Parathyroid adenoma (tissue), 2 donors: ENCODE measurements at regions not wholly inside any gene's neighbourhood (a gene's known extent, or its start where the extent isn't known, plus 50 kb on each side); places are given as distances from the start of the nearest gene placed in this dataset.

Source experiments
- H2AFZ ChIP-seq: fragments of 300-600 bp; sonication (generic); one replicate; pipeline ENCODE4 v1.7.0; 2017; ENCODE audit warnings: antibody characterized with exemption, mild to moderate bottlenecking
- H3K27ac ChIP-seq: fragments of 300-600 bp; sonication (generic); one replicate; pipeline ENCODE4 v1.7.0; 2017
- H3K27me3 ChIP-seq: fragments of 300-600 bp; sonication (generic); one replicate; pipeline ENCODE4 v1.7.0; 2017; ENCODE audit warnings: low read length; ENCODE audit not compliant: control insufficient read depth, insufficient read depth
- H3K36me3 ChIP-seq: fragments of 300-600 bp; sonication (generic); one replicate; pipeline ENCODE4 v1.7.0; 2017; ENCODE audit warnings: low read length; ENCODE audit not compliant: control insufficient read depth, insufficient read depth
- H3K4me1 ChIP-seq: fragments of 300-600 bp; sonication (generic); one replicate; pipeline ENCODE4 v1.7.0; 2017; ENCODE audit warnings: control low read depth
- H3K4me2 ChIP-seq: fragments of 300-600 bp; sonication (generic); one replicate; pipeline ENCODE4 v1.7.0; 2017; ENCODE audit warnings: low read length
- H3K4me3 ChIP-seq: fragments of 300-600 bp; sonication (generic); one replicate; pipeline ENCODE4 v1.7.0; 2017; ENCODE audit warnings: low read depth, low read length
- H3K79me2 ChIP-seq: fragments of 300-600 bp; sonication (generic); one replicate; pipeline ENCODE4 v1.7.0; 2017; ENCODE audit warnings: control low read depth
- H3K9ac ChIP-seq: fragments of 300-600 bp; sonication (generic); one replicate; pipeline ENCODE4 v1.7.0; 2017; ENCODE audit warnings: mild to moderate bottlenecking
- H3K9me3 ChIP-seq: fragments of 300-600 bp; sonication (generic); one replicate; pipeline ENCODE4 v1.7.0; 2017; ENCODE audit warnings: low read length; ENCODE audit not compliant: control insufficient read depth
- CTCF ChIP-seq: fragments of 300-600 bp; sonication (generic); IDR thresholded peaks from one replicate; pipeline ENCODE4 v1.7.0; 2017; ENCODE audit warnings: antibody characterized with exemption, mild to moderate bottlenecking
- donor health status: primary hyperparathyroidism.

- H3K4me1 ChIP-seq: no peaks in the 10 kb centered on the region
- no peak overlapping the region for H3K4me2 ChIP-seq
- no peak overlapping the region for H3K9ac ChIP-seq
- H3K27me3 ChIP-seq: no peaks in the 10 kb centered on the region
- H2AFZ ChIP-seq: no peak overlapping the region
- H3K27ac ChIP-seq: no peak overlapping the region
- TF ChIP-seq CTCF: no peak
- no peaks in the 10 kb centered on the region for H3K36me3 ChIP-seq
- no peaks in the 10 kb centered on the region for H3K9me3 ChIP-seq
- no peaks in the 10 kb centered on the region for H3K79me2 ChIP-seq
- no peak overlapping the region for H3K4me3 ChIP-seq
Measured at GRCh38 chr6:98547634-98548033, 286.7 kb upstream of the POU3F2 start.

GRCh38 chr6:98548301-98548700 is 286.1 kb upstream of the POU3F2 start:
- Histone ChIP-seq H3K36me3 (no peaks in the 10 kb centered on the region), H3K9ac (no peak overlapping the region), H3K4me3 (no peak overlapping the region), H3K4me2 (no peak overlapping the region), H3K27ac (no peak overlapping the region), H2AFZ (no peak overlapping the region), H3K4me1 (no peaks in the 10 kb centered on the region), H3K79me2 (no peaks in the 10 kb centered on the region), H3K27me3 (no peaks in the 10 kb centered on the region), H3K9me3 (no peaks in the 10 kb centered on the region)
- no peak for TF ChIP-seq CTCF

- Histone ChIP-seq H3K9me3 (peaks cover 2% of the 10 kb centered on the region), H3K27me3 (no peaks in the 10 kb centered on the region), H3K4me2 (no peak overlapping the region), H3K36me3 (no peaks in the 10 kb centered on the region), H3K9ac (no peak overlapping the region), H2AFZ (no peak overlapping the region), H3K4me1 (no peaks in the 10 kb centered on the region), H3K4me3 (no peak overlapping the region), H3K79me2 (no peaks in the 10 kb centered on the region), H3K27ac (no peak overlapping the region)
- no peak for TF ChIP-seq CTCF
Measured at GRCh38 chr6:98560418-98560817, 274.0 kb upstream of the POU3F2 start.

DNA sequence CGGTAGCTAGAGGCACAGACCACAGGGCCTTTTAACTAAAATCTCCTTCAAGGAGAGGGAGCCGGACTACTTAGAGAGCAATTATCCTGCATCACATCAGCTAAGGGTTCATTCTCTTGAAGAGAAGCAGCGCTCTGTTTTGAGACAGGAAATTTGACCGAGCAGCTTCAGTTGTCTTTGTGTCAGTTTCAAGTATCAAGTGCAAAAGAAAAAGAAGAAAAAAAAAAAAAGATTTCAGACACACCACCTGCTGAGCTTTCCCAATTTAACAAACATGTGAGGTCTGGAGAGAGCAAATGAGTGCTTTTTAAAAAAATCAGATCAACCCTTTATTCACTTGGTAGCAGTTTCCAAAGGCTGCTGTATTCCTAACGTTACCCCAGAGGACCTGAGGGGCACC is 273.5 kb upstream of the POU3F2 start:
- Histone ChIP-seq H2AFZ (no peak overlapping the region), H3K9me3 (peaks cover 2% of the 10 kb centered on the region), H3K4me2 (no peak overlapping the region), H3K27me3 (no peaks in the 10 kb centered on the region), H3K4me3 (no peak overlapping the region), H3K79me2 (no peaks in the 10 kb centered on the region), H3K4me1 (no peaks in the 10 kb centered on the region), H3K27ac (no peak overlapping the region), H3K9ac (no peak overlapping the region), H3K36me3 (no peaks in the 10 kb centered on the region)
- TF ChIP-seq CTCF: no peak

DNA sequence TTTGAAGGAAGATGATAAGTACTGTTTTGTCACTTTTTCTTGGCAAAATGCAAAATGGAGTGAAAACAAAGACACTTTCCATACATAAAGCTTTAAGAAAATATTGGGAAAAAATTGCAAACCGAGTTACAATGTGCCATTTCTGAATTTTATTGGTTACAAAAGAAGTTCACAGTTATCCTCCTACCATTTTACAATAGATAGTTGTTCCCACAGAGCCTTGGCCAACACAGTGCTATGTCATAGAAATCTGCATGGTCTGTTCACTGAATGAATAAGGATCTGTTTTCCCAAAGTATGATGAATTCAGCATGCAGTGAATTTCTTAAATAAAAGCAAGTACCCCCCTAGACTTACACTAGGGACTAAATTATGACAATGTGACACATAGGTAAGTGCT is 268.2 kb upstream of the POU3F2 start:
- no peak overlapping the region for H3K9ac ChIP-seq
- H3K4me3 ChIP-seq: no peak overlapping the region
- no peak for TF ChIP-seq CTCF
- no peak overlapping the region for H3K4me2 ChIP-seq
- H3K4me1 ChIP-seq: no peaks in the 10 kb centered on the region
- H2AFZ ChIP-seq: no peak overlapping the region
- no peak overlapping the region for H3K27ac ChIP-seq
- H3K36me3 ChIP-seq: no peaks in the 10 kb centered on the region
- H3K79me2 ChIP-seq: no peaks in the 10 kb centered on the region
- no peaks in the 10 kb centered on the region for H3K9me3 ChIP-seq
- H3K27me3 ChIP-seq: no peaks in the 10 kb centered on the region
